HG02938 (cell line): ENCODE measurements at regions not wholly inside any gene's neighbourhood (a gene's known extent, or its start where the extent isn't known, plus 50 kb on each side); places are given as distances from the start of the nearest gene placed in this dataset.
"Not testable (repeated sequence)": the region's sequence is repeated elsewhere in the genome, so short reads cannot be mapped to it uniquely, and the experiment has no call there.

Experiments used
- ATAC-seq: cut with Tn5 transposase; IDR thresholded peaks from one replicate; pipeline ENCODE4 v1.9.1; 2021; ENCODE audit warnings: mild to moderate bottlenecking, moderate library complexity; ENCODE audit not compliant: unreplicated experiment

- no peak for ATAC-seq
These were observed 68.9 kb downstream of the CYP26B1 start for GRCh38 chr2:72078773-72079172.

- no peak for ATAC-seq
These were observed 69.9 kb downstream of the CYP26B1 start for GRCh38 chr2:72077702-72078169.

- ATAC-seq: not testable (repeated sequence)
These were observed 74.3 kb downstream of the CYP26B1 start for GRCh38 chr2:72073373-72073772.

- not testable (repeated sequence) for ATAC-seq
These were observed 83.5 kb downstream of the CYP26B1 start for GRCh38 chr2:72064197-72064596.

GRCh38 chr2:72062336-72062735, 85.3 kb downstream of the CYP26B1 start:
- ATAC-seq: no peak

GRCh38 chr2:72057308-72057707, 90.4 kb downstream of the CYP26B1 start:
- ATAC-seq: no peak

- no peak for ATAC-seq
These were observed 95.6 kb downstream of the CYP26B1 start for GRCh38 chr2:72051971-72052505.

GRCh38 chr2:72051204-72051603, 96.5 kb downstream of the CYP26B1 start:
- no peak for ATAC-seq

GRCh38 chr2:72050734-72051133, 96.9 kb downstream of the CYP26B1 start:
- ATAC-seq: no peak

- ATAC-seq: no peak
These were observed 98.7 kb downstream of the CYP26B1 start for GRCh38 chr2:72048881-72049477.

GRCh38 chr2:72043985-72044384, 103.7 kb downstream of the CYP26B1 start:
- no peak for ATAC-seq

- ATAC-seq: no peak
These were observed 106.0 kb downstream of the CYP26B1 start for GRCh38 chr2:72041638-72042111.

- no peak for ATAC-seq
These were observed 106.8 kb downstream of the CYP26B1 start for GRCh38 chr2:72040629-72041571.

GRCh38 chr2:72038524-72038923, 109.1 kb downstream of the CYP26B1 start:
- no peak for ATAC-seq

GRCh38 chr2:72037261-72037666, 110.4 kb downstream of the CYP26B1 start:
- ATAC-seq: no peak

- ATAC-seq: no peak
These were observed 111.1 kb downstream of the CYP26B1 start for GRCh38 chr2:72036595-72036994.

- ATAC-seq: no peak
These were observed 111.5 kb downstream of the CYP26B1 start for GRCh38 chr2:72036173-72036545.

GRCh38 chr2:72035518-72036172, 112.0 kb downstream of the CYP26B1 start:
- no peak for ATAC-seq

- no peak for ATAC-seq
These were observed 113.1 kb downstream of the CYP26B1 start for GRCh38 chr2:72034353-72035095.

GRCh38 chr2:72033636-72034035, 114.0 kb downstream of the CYP26B1 start:
- no peak for ATAC-seq
